ENCODE measurements at regions not wholly inside any gene's neighbourhood (a gene's known extent, or its start where the extent isn't known, plus 50 kb on each side); places are given as distances from the start of the nearest gene placed in this dataset.

- no peak for TF ChIP-seq SP1 (CRISPR knock-in tag; IDR thresholded peaks at IDR 0.05)
- TF ChIP-seq RBM39 (optimal IDR thresholded peaks at IDR 0.05; ENCODE audit: low read depth, low read length) = no peak
- no peak for TF ChIP-seq FOS (IDR thresholded peaks at IDR 0.05; ENCODE audit: extremely low read depth, insufficient read length)
- TF ChIP-seq KDM2B (CRISPR knock-in tag; IDR thresholded peaks at IDR 0.05) = no peak
- no peak for TF ChIP-seq HDGF (IDR thresholded peaks at IDR 0.05)
- no peak for TF ChIP-seq CHD2 (IDR thresholded peaks at IDR 0.05; ENCODE audit: low read depth, low read length)
- no peak for TF ChIP-seq CREM (IDR thresholded peaks at IDR 0.05; ENCODE audit: low read depth)
These were observed 810.0 kb downstream of the RAB28 start for GRCh38 chr4:12674184-12674583.

All from K562 (cell line).